ENCODE measurements at regions not wholly inside any gene's neighbourhood (a gene's known extent, or its start where the extent isn't known, plus 50 kb on each side); places are given as distances from the start of the nearest gene placed in this dataset.

DNA sequence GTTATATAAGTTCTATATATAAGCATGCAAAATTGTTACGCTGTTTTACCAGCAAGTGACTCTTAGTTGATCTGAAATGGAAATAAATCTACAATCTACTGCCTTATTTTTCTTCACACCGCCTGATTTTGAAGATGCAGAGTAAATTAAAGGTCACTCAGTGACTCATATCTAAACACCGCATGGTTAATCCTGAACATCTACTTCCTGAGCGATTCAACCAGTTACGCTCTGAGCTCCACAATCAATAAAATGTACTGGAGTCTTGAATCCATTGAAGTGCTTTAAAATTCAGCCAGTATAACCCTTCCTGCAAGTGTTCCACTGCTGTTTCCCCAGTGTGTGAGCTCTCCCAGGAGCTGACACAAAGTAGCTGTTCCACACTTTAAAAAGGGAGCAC is 192.8 kb downstream of the SLC7A11 start:
- TF ChIP-seq CTCF (IDR thresholded peaks at IDR 0.05; ENCODE audit: borderline replicate concordance) = no peak
- Histone ChIP-seq H3K27me3 (ENCODE audit: low read depth) (no peaks in the 10 kb centered on the region), H3K4me1 (no peaks in the 10 kb centered on the region), H3K4me3 (no peak overlapping the region), H3K36me3 (no peaks in the 10 kb centered on the region), H3K9me3 (replicated peaks) (no peaks in the 10 kb centered on the region), H3K27ac (replicated peaks) (no peak overlapping the region)
- DNase-seq = no peak
- intact Hi-C loops (cut with micrococcal nuclease) = no loop called here

- Histone ChIP-seq H3K4me1 (no peaks in the 10 kb centered on the region), H3K4me3 (no peak overlapping the region), H3K27me3 (ENCODE audit: low read depth) (no peaks in the 10 kb centered on the region), H3K36me3 (no peaks in the 10 kb centered on the region), H3K27ac (replicated peaks) (no peak overlapping the region), H3K9me3 (replicated peaks) (no peaks in the 10 kb centered on the region)
- TF ChIP-seq CTCF (IDR thresholded peaks at IDR 0.05; ENCODE audit: borderline replicate concordance) = no peak
- intact Hi-C loops (cut with micrococcal nuclease) = no loop called here
- no peak for DNase-seq
Measured at GRCh38 chr4:138047290-138047689, 194.9 kb downstream of the SLC7A11 start.

DNA sequence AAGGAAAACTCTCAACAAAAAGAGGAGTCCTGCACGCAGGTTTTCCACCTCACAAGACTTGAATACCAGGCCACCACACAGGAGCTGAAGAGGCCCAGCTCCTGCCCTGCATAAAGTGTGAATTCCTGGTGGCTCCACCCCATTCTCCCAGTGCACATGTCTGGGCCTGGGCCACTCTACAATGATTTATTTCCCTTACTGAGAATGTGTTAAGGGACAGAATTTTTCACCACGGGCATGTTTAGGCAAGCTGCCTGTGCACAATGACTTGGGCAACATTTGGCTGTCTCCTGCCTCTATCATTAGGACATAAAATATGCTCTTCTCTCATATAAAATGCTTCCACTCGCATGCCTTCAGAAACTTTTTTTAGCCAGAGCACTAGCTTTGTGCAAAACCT is 197.1 kb downstream of the SLC7A11 start:
- Histone ChIP-seq H3K27ac (replicated peaks) (no peak overlapping the region), H3K9me3 (replicated peaks) (no peaks in the 10 kb centered on the region), H3K27me3 (ENCODE audit: low read depth) (no peaks in the 10 kb centered on the region), H3K4me3 (no peak overlapping the region), H3K36me3 (no peaks in the 10 kb centered on the region), H3K4me1 (no peaks in the 10 kb centered on the region)
- intact Hi-C loops (cut with micrococcal nuclease) = no loop called here
- no peak for TF ChIP-seq CTCF (IDR thresholded peaks at IDR 0.05; ENCODE audit: borderline replicate concordance)
- DNase-seq = no peak

DNA sequence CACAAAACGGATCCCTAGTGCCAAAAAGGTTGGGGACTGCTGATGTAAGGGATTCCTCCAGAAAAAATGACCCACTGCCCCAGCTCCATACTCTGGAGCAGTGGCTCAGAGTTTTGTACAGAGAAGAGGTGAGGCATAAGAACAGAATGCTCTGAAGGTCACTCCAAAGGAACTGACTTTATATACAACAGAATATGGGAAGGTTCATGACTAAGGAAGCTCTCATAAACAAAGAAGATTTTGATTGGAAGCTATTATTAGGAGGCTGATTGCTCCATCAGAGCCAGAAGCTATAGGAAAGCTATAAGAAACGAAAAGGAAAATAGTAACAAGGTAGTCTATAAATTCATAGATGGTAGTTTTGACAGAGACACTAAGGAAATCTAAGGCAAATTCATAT is 203.1 kb downstream of the SLC7A11 start:
- intact Hi-C loops (cut with micrococcal nuclease) = loop anchor here (5.0 to 10.0 kb wide), 2 partner anchors 146 to 643 kb away; no protein-coding TSS in a partner anchor
- no peaks in the 10 kb centered on the region for H3K9me3 ChIP-seq (replicated peaks)
- no peak for DNase-seq
- H3K4me1 ChIP-seq = peaks cover 12% of the 10 kb centered on the region
- no peak overlapping the region for H3K27ac ChIP-seq (replicated peaks)
- no peak for TF ChIP-seq CTCF (IDR thresholded peaks at IDR 0.05; ENCODE audit: borderline replicate concordance)
- no peak overlapping the region for H3K4me3 ChIP-seq
- no peaks in the 10 kb centered on the region for H3K36me3 ChIP-seq
- H3K27me3 ChIP-seq (ENCODE audit: low read depth) = no peaks in the 10 kb centered on the region

DNA sequence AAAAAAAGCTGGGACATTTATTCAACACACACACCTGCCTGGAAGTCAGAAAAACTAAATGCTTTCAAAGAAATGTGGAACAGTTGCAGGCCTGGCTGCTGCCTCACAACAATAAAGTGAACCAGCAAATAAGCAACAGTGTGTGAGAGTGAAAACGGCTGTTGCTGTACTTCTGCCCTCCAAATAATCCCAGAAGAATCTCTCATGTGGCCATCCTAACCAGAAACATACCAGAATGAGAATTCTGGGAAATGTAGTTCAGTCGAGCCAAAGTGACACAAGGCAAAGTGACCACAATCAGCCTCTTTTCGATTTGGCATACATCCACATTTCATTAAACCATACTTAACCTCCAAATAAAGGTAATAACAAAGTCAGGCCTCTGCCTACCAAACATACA is 204.5 kb downstream of the SLC7A11 start:
- no peak for DNase-seq
- Histone ChIP-seq H3K36me3 (no peaks in the 10 kb centered on the region), H3K27ac (replicated peaks) (no peak overlapping the region), H3K4me1 (peaks cover 12% of the 10 kb centered on the region), H3K27me3 (ENCODE audit: low read depth) (no peaks in the 10 kb centered on the region), H3K4me3 (no peak overlapping the region), H3K9me3 (replicated peaks) (no peaks in the 10 kb centered on the region)
- TF ChIP-seq CTCF (IDR thresholded peaks at IDR 0.05; ENCODE audit: borderline replicate concordance) = no peak
- intact Hi-C loops (cut with micrococcal nuclease) = loop anchor here (5.0 to 10.0 kb wide), 2 partner anchors 147 to 645 kb away; no protein-coding TSS in a partner anchor

Measured in left ventricle myocardium inferior (tissue), 1 donor.